GM12892 (cell line): ENCODE measurements at regions not wholly inside any gene's neighbourhood (a gene's known extent, or its start where the extent isn't known, plus 50 kb on each side); places are given as distances from the start of the nearest gene placed in this dataset.

ENCODE experiments used
- POLR2A ChIP-seq: IDR thresholded peaks from 2 replicates; pipeline ENCODE4 v1.6.1; 2011; ENCODE audit warnings: low read depth, low read length, control low read depth
- POLR2AphosphoS5 ChIP-seq: IDR thresholded peaks from 2 replicates; pipeline ENCODE4 v1.6.1; 2011; ENCODE audit warnings: low read depth, low read length, control low read depth

DNA sequence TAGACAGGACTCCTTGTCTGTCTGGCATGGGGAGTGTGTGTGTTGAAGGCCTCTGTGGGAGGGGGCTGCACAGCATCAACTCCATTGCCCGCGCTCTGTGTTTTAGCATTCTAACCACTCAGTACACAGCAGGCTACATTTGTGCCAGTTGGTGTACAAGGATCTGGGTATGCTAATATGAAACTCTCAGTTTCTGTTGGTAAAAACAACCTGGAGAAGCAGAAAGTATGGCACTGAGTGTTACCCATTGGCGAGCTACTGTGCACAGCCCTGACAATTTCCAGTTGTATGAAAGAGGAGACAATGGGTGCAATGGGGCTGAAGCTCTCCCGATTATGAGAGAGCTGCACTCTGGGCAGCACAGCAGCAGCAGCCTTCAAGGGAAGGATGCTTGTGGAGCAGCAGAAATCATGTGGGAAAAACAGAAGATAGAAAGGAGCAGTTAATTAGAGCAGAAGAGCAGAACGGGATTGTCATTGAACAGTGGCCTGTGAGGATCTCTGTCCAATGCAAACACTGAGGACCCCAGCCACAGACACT, 443.6 kb downstream of the CBLN2 start:
- no peak for TF ChIP-seq POLR2AphosphoS5
- no peak for TF ChIP-seq POLR2A
